A549 (cell line): ENCODE measurements at regions not wholly inside any gene's neighbourhood (a gene's known extent, or its start where the extent isn't known, plus 50 kb on each side); places are given as distances from the start of the nearest gene placed in this dataset.

Source experiments
- ATAC-seq, 2 experiments: fragments of 200-7000 bp in 1 of 2; fragments of >200 bp in 1 of 2; cut with Nextera tagmentation in 1 of 2; cut with Tn5 transposase in 1 of 2; 3 replicates each; pipeline versions ENCODE4 v1.8.0 to v1.9.1; 2018 to 2020; ENCODE audit warnings: mild to moderate bottlenecking in 1 of 2, moderate library complexity in 1 of 2
- CTCF ChIA-PET: fragments of 300-600 bp; sonication (Branson Sonifier 250); formaldehyde crosslinking; extraction: SDS; loops from one replicate; lab custom pipeline; 2021; ENCODE audit warnings: antibody characterized with exemption, inconsistent platforms; lab: Yijun Ruan, JAX
- POLR2A ChIA-PET: fragments of 350-600 bp; formaldehyde crosslinking; extraction: SDS; loops from one replicate; lab custom pipeline; 2021; ENCODE audit warnings: antibody characterized with exemption, inconsistent platforms; lab: Yijun Ruan, JAX
- DNase-seq, 2 experiments: peaks; one replicate each; pipeline versions ENCODE4 v3.0.0 to v3.0.0-alpha.2; 2011 to 2016; ENCODE audit warnings: low read depth in 1 of 2, low spot score in 1 of 2
- FAIRE-seq: peaks from 2 replicates; lab custom pipeline; 2011; peaks lifted over from hg19 to GRCh38; lab: Jason Lieb, UNC
- H3K27ac ChIP-seq, 2 experiments: fragments of >200 bp; sonication (Bioruptor Twin); formaldehyde crosslinking; 3 replicates each; pipeline ENCODE4 v1.5.1; 2016 to 2017
- H3K4me1 ChIP-seq: fragments of >200 bp; sonication (Bioruptor Twin); formaldehyde crosslinking; 3 replicates; pipeline ENCODE4 v1.6.1; 2016
- H3K4me2 ChIP-seq: fragments of >200 bp; sonication (Bioruptor Twin); formaldehyde crosslinking; 3 replicates; pipeline ENCODE4 v1.6.1; 2016
- H3K4me3 ChIP-seq: fragments of >200 bp; sonication (Bioruptor Twin); formaldehyde crosslinking; 3 replicates; pipeline ENCODE4 v1.5.1; 2016
- H3K9me3 ChIP-seq: fragments of >200 bp; sonication (Bioruptor Twin); formaldehyde crosslinking; 3 replicates; pipeline ENCODE4 v1.6.1; 2016
- ATOH8 ChIP-seq: fragments of 250-450 bp; sonication (Bioruptor Pico); IDR thresholded peaks from 2 replicates; pipeline ENCODE4 v1.5.0; 2020; ENCODE audit warnings: low read depth, mild to moderate bottlenecking, moderate library complexity
- BCL3 ChIP-seq: fragments of >200 bp; sonication (Bioruptor Twin); formaldehyde crosslinking; IDR thresholded peaks from 3 replicates; pipeline ENCODE4 v1.6.1; 2016
- BHLHE40 ChIP-seq: IDR thresholded peaks from 2 replicates; pipeline ENCODE4 v1.6.1; 2012; ENCODE audit warnings: low read depth, low read length, inconsistent platforms
- CBX8 ChIP-seq: fragments of 200-600 bp; sonication (generic); IDR thresholded peaks from 2 replicates; pipeline ENCODE4 v1.6.1; 2016
- CEBPB ChIP-seq, 2 experiments: fragments of >200 bp in 1 of 2; sonication (Bioruptor Twin) in 1 of 2; formaldehyde crosslinking in 1 of 2; IDR thresholded peaks; 2 replicates each; pipeline ENCODE4 v1.6.1; 2012 to 2016
- CHD4 ChIP-seq: fragments of 200-600 bp; sonication (generic); IDR thresholded peaks from 2 replicates; pipeline ENCODE4 v1.6.1; 2016; ENCODE audit warnings: antibody characterized with exemption, mild to moderate bottlenecking, borderline replicate concordance
- EHF ChIP-seq: fragments of 250-450 bp; sonication (Bioruptor Pico); IDR thresholded peaks from 2 replicates; pipeline ENCODE4 v1.5.0; 2020; ENCODE audit warnings: mild to moderate bottlenecking
- EHMT2 ChIP-seq: fragments of 200-600 bp; sonication (generic); IDR thresholded peaks from 2 replicates; pipeline ENCODE4 v1.6.1; 2016; ENCODE audit warnings: antibody characterized with exemption, low read depth, mild to moderate bottlenecking, moderate library complexity
- FOSB ChIP-seq: fragments of 250-450 bp; sonication (Bioruptor Pico); IDR thresholded peaks from 2 replicates; pipeline ENCODE4 v1.5.0; 2020; ENCODE audit warnings: mild to moderate bottlenecking, moderate library complexity
- FOXS1 ChIP-seq: fragments of 250-450 bp; sonication (Bioruptor Pico); IDR thresholded peaks from 2 replicates; pipeline ENCODE4 v1.5.0; 2020; ENCODE audit warnings: mild to moderate bottlenecking, moderate library complexity
- HES2 ChIP-seq: fragments of >200 bp; sonication (Bioruptor Twin); formaldehyde crosslinking; IDR thresholded peaks from 2 replicates; pipeline ENCODE4 v1.6.1; 2016
- HEYL ChIP-seq: fragments of 250-450 bp; sonication (Bioruptor Pico); IDR thresholded peaks from 2 replicates; pipeline ENCODE4 v1.8.0; 2021; ENCODE audit warnings: mild to moderate bottlenecking, moderate library complexity
- JUNB ChIP-seq: fragments of >200 bp; sonication (Bioruptor Twin); formaldehyde crosslinking; IDR thresholded peaks from 2 replicates; pipeline ENCODE4 v1.6.1; 2016
- KDM5A ChIP-seq: fragments of 200-600 bp; sonication (generic); IDR thresholded peaks from 2 replicates; pipeline ENCODE4 v1.6.1; 2016; ENCODE audit warnings: antibody characterized with exemption, mild to moderate bottlenecking
- MAX ChIP-seq: IDR thresholded peaks from 2 replicates; pipeline ENCODE4 v1.6.1; 2012
- MAZ ChIP-seq: fragments of 150-350 bp; IDR thresholded peaks from 2 replicates; pipeline ENCODE4 v1.6.1; 2014; ENCODE audit warnings: antibody characterized with exemption, low read depth, low read length, borderline replicate concordance
- MYC ChIP-seq: IDR thresholded peaks from 2 replicates; pipeline ENCODE4 v1.6.1; 2012; ENCODE audit warnings: mild to moderate bottlenecking, inconsistent platforms, low read length, improper control_type of control experiment, borderline replicate concordance
- NFE2L2 ChIP-seq: fragments of 150-350 bp; conservative IDR thresholded peaks from 2 replicates; pipeline ENCODE4 v1.6.1; 2014; ENCODE audit warnings: low read length
- NPAS2 ChIP-seq: fragments of 250-450 bp; sonication (Bioruptor Pico); IDR thresholded peaks from 2 replicates; pipeline ENCODE4 v1.8.0; 2022; ENCODE audit warnings: mild to moderate bottlenecking, moderate library complexity, borderline replicate concordance
- PHF8 ChIP-seq: fragments of 200-600 bp; sonication (generic); IDR thresholded peaks from 2 replicates; pipeline ENCODE4 v1.6.1; 2016; ENCODE audit warnings: low read depth, mild to moderate bottlenecking, antibody characterized with exemption, moderate library complexity, borderline replicate concordance
- POLR2A ChIP-seq: IDR thresholded peaks from 2 replicates; pipeline ENCODE4 v1.6.1; 2012; ENCODE audit warnings: mild to moderate bottlenecking, low read length
- RARB ChIP-seq: fragments of 250-450 bp; sonication (Bioruptor Pico); IDR thresholded peaks from 2 replicates; pipeline ENCODE4 v1.8.0; 2021; ENCODE audit warnings: mild to moderate bottlenecking, moderate library complexity
- RCOR1 ChIP-seq: fragments of 150-350 bp; IDR thresholded peaks from 2 replicates; pipeline ENCODE4 v1.6.1; 2014; ENCODE audit warnings: antibody characterized with exemption, low read length, low read depth
- REST ChIP-seq: fragments of 200-600 bp; sonication (generic); IDR thresholded peaks from 2 replicates; pipeline ENCODE4 v1.6.1; 2016; ENCODE audit warnings: antibody characterized with exemption, mild to moderate bottlenecking, moderate library complexity
- RFX5 ChIP-seq: fragments of 450-650 bp; IDR thresholded peaks from 2 replicates; pipeline ENCODE4 v1.7.1; 2014; ENCODE audit warnings: antibody characterized with exemption, mild to moderate bottlenecking, moderate library complexity
- SMC3 ChIP-seq: fragments of >200 bp; sonication (Bioruptor Twin); formaldehyde crosslinking; IDR thresholded peaks from 3 replicates; pipeline ENCODE4 v1.6.1; 2018; ENCODE audit warnings: inconsistent platforms
- SREBF2 ChIP-seq: fragments of 450-650 bp; IDR thresholded peaks from 2 replicates; pipeline ENCODE4 v1.6.1; 2014; ENCODE audit warnings: mild to moderate bottlenecking, moderate library complexity
- USF2 ChIP-seq: fragments of 450-650 bp; IDR thresholded peaks from 2 replicates; pipeline ENCODE4 v1.6.1; 2014; ENCODE audit warnings: antibody characterized with exemption
- ZC3H11A ChIP-seq: fragments of 450-650 bp; IDR thresholded peaks from 2 replicates; pipeline ENCODE4 v1.6.1; 2014; ENCODE audit warnings: antibody characterized with exemption, mild to moderate bottlenecking
- ZFP36 ChIP-seq: fragments of 450-650 bp; IDR thresholded peaks from 2 replicates; pipeline ENCODE4 v1.6.1; 2014; ENCODE audit warnings: borderline replicate concordance; ENCODE audit not compliant: partially characterized antibody
- ZSCAN20 ChIP-seq: fragments of 250-450 bp; sonication (Bioruptor Pico); IDR thresholded peaks from 2 replicates; pipeline ENCODE4 v1.8.0; 2022; ENCODE audit warnings: mild to moderate bottlenecking, moderate library complexity
- WGBS: methylation state at CpG from one replicate; pipeline ENCODE4 v1.1.6; 2017; ENCODE audit errors: missing lambda C conversion rate; 5-methylcytosine and 5-hydroxymethylcytosine counted together

GRCh38 chr1:214880956-214881355 lies 201.6 kb upstream of the KCNK2 start:
- no peak for DNase-seq
- ChIA-PET CTCF (no interaction called here), POLR2A (no interaction called here)
- H3K4me1 ChIP-seq, result no peaks in the 10 kb centered on the region
- ATAC-seq, result no peak
- WGBS, result 60% methylated on average over 5 of the region's 5 CpGs
- H3K27ac ChIP-seq, result no peak overlapping the region
- TF ChIP-seq POLR2A (no peak), NFE2L2 (no peak), NPAS2 (CRISPR knock-in tag) (no peak), EHF (CRISPR knock-in tag) (no peak), ZFP36 (no peak), MYC (no peak), SREBF2 (no peak), FOSB (no peak)
- no peak overlapping the region for H3K4me3 ChIP-seq
- FAIRE-seq, result no peak
- H3K4me2 ChIP-seq, result no peak overlapping the region
- H3K9me3 ChIP-seq, result no peaks in the 10 kb centered on the region

- H3K4me1 ChIP-seq, result no peaks in the 10 kb centered on the region
- no peaks in the 10 kb centered on the region for H3K9me3 ChIP-seq
- TF ChIP-seq SMC3 (no peak), KDM5A (no peak), RARB (no peak), HEYL (CRISPR knock-in tag) (no peak), HES2 (no peak), MAZ (no peak), PHF8 (no peak), CBX8 (no peak), NFE2L2 (no peak), ZC3H11A (no peak), EHMT2 (no peak), ZSCAN20 (no peak), ATOH8 (CRISPR knock-in tag) (no peak), JUNB (no peak), POLR2A (no peak), RCOR1 (no peak), FOXS1 (CRISPR knock-in tag) (no peak)
- H3K4me3 ChIP-seq, result no peak overlapping the region
- POLR2A ChIA-PET, result no interaction called here
- 65% methylated on average over 3 of the region's 3 CpGs for WGBS
- CTCF ChIA-PET, result no interaction called here
- no peak overlapping the region for H3K4me2 ChIP-seq
- H3K27ac ChIP-seq, result no peak overlapping the region
- FAIRE-seq, result peak; percentile 36
- no peak for ATAC-seq
- no peak for DNase-seq
Measured at GRCh38 chr1:214882616-214883015, 199.9 kb upstream of the KCNK2 start.

GRCh38 chr1:214895011-214895600 lies 187.4 kb upstream of the KCNK2 start:
- POLR2A ChIA-PET, result no interaction called here
- no peak overlapping the region for H3K4me3 ChIP-seq
- H3K4me2 ChIP-seq, result no peak overlapping the region
- CTCF ChIA-PET, result no interaction called here
- DNase-seq (no peak), ATAC-seq (no peak), FAIRE-seq (peak; percentile 23)
- 37% methylated on average over 5 of the region's 5 CpGs for WGBS
- no peak overlapping the region for H3K27ac ChIP-seq
- peaks cover 4% of the 10 kb centered on the region for H3K4me1 ChIP-seq
- no peaks in the 10 kb centered on the region for H3K9me3 ChIP-seq
- TF ChIP-seq BCL3, result no peak
- no peak for TF ChIP-seq ZSCAN20
- TF ChIP-seq MAX, result no peak
- TF ChIP-seq CHD4, result no peak
- no peak for TF ChIP-seq CEBPB (IDR thresholded peaks at IDR 0.05)
- no peak for TF ChIP-seq REST
- no peak for TF ChIP-seq BHLHE40
- no peak for TF ChIP-seq USF2
- no peak for TF ChIP-seq RFX5
- TF ChIP-seq POLR2A, result no peak
